ENCODE measurements at regions not wholly inside any gene's neighbourhood (a gene's known extent, or its start where the extent isn't known, plus 50 kb on each side); places are given as distances from the start of the nearest gene placed in this dataset.

DNA sequence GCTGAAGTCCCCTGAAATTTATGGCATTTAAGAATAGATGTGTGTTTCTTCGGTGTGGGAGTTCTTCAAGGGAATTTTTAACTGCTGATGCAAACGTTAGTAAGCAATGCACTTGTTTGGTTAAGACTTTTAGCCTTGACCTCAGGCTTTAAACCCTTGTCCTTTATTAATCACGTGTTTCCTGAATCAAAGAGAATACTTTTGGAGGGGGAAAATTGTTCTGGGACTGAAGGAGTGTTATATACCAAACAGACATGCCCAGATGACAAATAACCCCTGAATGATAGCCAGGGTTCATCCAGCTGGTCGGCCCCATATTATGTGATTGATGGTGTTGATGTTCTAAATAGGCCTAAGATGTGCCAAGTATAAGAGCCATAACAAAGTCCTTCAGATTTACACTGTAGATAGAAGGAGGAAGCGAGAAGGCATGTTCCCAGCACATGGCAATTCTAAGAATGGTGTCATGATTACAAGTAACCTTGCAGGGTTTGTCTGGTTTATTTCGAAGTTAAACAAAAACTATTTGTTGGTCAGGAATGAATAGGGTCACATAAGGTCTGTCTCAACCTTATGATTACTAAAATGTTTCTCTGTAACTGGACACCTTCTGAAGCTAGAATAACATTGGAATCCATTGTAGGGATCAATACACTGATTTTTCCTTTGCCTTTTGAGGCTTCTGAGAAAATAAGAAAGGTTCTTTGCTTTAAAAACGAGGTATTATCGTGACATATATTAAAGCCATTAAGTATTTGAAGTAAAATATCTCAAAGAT lies 124.2 kb upstream of the SEM1 start (continued):
- TF ChIP-seq, protein P1, sequence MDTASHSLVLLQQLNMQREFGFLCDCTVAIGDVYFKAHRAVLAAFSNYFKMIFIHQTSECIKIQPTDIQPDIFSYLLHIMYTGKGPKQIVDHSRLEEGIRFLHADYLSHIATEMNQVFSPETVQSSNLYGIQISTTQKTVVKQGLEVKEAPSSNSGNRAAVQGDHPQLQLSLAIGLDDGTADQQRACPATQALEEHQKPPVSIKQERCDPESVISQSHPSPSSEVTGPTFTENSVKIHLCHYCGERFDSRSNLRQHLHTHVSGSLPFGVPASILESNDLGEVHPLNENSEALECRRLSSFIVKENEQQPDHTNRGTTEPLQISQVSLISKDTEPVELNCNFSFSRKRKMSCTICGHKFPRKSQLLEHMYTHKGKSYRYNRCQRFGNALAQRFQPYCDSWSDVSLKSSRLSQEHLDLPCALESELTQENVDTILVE (CRISPR knock-in tag; IDR thresholded peaks at IDR 0.05), result peak; percentile 56; the same call in 1 of the 2 replicates
- TF ChIP-seq EP300 (IDR thresholded peaks at IDR 0.05; ENCODE audit: low read depth in 2 of 2, low read length in 2 of 2), result peak; percentile 71 to 95; a peak in 3 of 4 replicates
- peak; percentile 87; the same call in 1 of the 2 replicates for TF ChIP-seq EP300 (CRISPR knock-in tag; IDR thresholded peaks at IDR 0.05; ENCODE audit: borderline replicate concordance)
- TF ChIP-seq RFXANK (CRISPR knock-in tag; IDR thresholded peaks at IDR 0.05), result no peak
- TF ChIP-seq, protein P2, sequence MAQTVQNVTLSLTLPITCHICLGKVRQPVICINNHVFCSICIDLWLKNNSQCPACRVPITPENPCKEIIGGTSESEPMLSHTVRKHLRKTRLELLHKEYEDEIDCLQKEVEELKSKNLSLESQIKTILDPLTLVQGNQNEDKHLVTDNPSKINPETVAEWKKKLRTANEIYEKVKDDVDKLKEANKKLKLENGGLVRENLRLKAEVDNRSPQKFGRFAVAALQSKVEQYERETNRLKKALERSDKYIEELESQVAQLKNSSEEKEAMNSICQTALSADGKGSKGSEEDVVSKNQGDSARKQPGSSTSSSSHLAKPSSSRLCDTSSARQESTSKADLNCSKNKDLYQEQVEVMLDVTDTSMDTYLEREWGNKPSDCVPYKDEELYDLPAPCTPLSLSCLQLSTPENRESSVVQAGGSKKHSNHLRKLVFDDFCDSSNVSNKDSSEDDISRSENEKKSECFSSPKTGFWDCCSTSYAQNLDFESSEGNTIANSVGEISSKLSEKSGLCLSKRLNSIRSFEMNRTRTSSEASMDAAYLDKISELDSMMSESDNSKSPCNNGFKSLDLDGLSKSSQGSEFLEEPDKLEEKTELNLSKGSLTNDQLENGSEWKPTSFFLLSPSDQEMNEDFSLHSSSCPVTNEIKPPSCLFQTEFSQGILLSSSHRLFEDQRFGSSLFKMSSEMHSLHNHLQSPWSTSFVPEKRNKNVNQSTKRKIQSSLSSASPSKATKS (CRISPR knock-in tag; IDR thresholded peaks at IDR 0.05), result 0 out of 2 replicates have a peak, but pooled peaks have one; percentile 53
- TF ChIP-seq FOXK1 (CRISPR knock-in tag; IDR thresholded peaks at IDR 0.05; ENCODE audit: borderline replicate concordance, low read depth), result peak; percentile 40; the same call in 1 of the 2 replicates
- peak; percentile 97 for TF ChIP-seq NR2F6 (IDR thresholded peaks at IDR 0.05)
- TF ChIP-seq NR2F6 (CRISPR knock-in tag; IDR thresholded peaks at IDR 0.05), result peak; percentile 94
- peak; percentile 48; the same call in 1 of the 2 replicates for TF ChIP-seq ZNF331 (CRISPR knock-in tag; IDR thresholded peaks at IDR 0.05)
- TF ChIP-seq KLF6 (CRISPR knock-in tag; IDR thresholded peaks at IDR 0.05), result 0 out of 2 replicates have a peak, but pooled peaks have one; percentile 24
- TF ChIP-seq FOXA3 (CRISPR knock-in tag; IDR thresholded peaks at IDR 0.05), result peak; percentile 87
- TF ChIP-seq ZNF780A (CRISPR knock-in tag; IDR thresholded peaks at IDR 0.05), result no peak
- TF ChIP-seq, protein P3, sequence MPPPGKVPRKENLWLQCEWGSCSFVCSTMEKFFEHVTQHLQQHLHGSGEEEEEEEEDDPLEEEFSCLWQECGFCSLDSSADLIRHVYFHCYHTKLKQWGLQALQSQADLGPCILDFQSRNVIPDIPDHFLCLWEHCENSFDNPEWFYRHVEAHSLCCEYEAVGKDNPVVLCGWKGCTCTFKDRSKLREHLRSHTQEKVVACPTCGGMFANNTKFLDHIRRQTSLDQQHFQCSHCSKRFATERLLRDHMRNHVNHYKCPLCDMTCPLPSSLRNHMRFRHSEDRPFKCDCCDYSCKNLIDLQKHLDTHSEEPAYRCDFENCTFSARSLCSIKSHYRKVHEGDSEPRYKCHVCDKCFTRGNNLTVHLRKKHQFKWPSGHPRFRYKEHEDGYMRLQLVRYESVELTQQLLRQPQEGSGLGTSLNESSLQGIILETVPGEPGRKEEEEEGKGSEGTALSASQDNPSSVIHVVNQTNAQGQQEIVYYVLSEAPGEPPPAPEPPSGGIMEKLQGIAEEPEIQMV (CRISPR knock-in tag; IDR thresholded peaks at IDR 0.05; ENCODE audit: low read depth), result no peak
- 0 out of 2 replicates have a peak, but pooled peaks have one; percentile 17 for TF ChIP-seq ATF1 (CRISPR knock-in tag; IDR thresholded peaks at IDR 0.05)
- TF ChIP-seq FOXA1 (IDR thresholded peaks at IDR 0.05), result no peak
- TF ChIP-seq FOXA1 (CRISPR knock-in tag; IDR thresholded peaks at IDR 0.05), result peak; percentile 78
- no peak for TF ChIP-seq PCBP1 (IDR thresholded peaks at IDR 0.05; ENCODE audit: borderline replicate concordance, low read depth, low read length)
- TF ChIP-seq NFIC (IDR thresholded peaks at IDR 0.05; ENCODE audit: low read length), result peak; percentile 86
- TF ChIP-seq GABPB1 (CRISPR knock-in tag; IDR thresholded peaks at IDR 0.05), result peak; percentile 32; the same call in 1 of the 2 replicates
- TF ChIP-seq, protein P4, sequence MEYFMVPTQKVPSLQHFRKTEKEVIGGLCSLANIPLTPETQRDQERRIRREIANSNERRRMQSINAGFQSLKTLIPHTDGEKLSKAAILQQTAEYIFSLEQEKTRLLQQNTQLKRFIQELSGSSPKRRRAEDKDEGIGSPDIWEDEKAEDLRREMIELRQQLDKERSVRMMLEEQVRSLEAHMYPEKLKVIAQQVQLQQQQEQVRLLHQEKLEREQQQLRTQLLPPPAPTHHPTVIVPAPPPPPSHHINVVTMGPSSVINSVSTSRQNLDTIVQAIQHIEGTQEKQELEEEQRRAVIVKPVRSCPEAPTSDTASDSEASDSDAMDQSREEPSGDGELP (IDR thresholded peaks at IDR 0.05; ENCODE audit: borderline replicate concordance, low read depth), result peak; percentile 73
- TF ChIP-seq NCOR1 (IDR thresholded peaks at IDR 0.05; ENCODE audit: borderline replicate concordance, low read length), result peak; percentile 63; the same call in 1 of the 2 replicates
- TF ChIP-seq RARA (CRISPR knock-in tag; IDR thresholded peaks at IDR 0.05), result peak; percentile 96
- peak; percentile 58 for TF ChIP-seq ELF3 (CRISPR knock-in tag; IDR thresholded peaks at IDR 0.05)
- TF ChIP-seq ISL2 (CRISPR knock-in tag; IDR thresholded peaks at IDR 0.05), result peak; percentile 73; the same call in 1 of the 2 replicates
- no peak for TF ChIP-seq EZH2 (conservative IDR thresholded peaks at IDR 0.05; ENCODE audit: low read depth, low read length)
- 0 out of 2 replicates have a peak, but pooled peaks have one; percentile 42 for TF ChIP-seq ZNF792 (CRISPR knock-in tag; IDR thresholded peaks at IDR 0.05)
